B cell (primary cell): ENCODE measurements at regions not wholly inside any gene's neighbourhood (a gene's known extent, or its start where the extent isn't known, plus 50 kb on each side); places are given as distances from the start of the nearest gene placed in this dataset.

Experiments used
- ATAC-seq: fragments of 200-7000 bp; cut with Tn5 transposase; one replicate; pipeline ENCODE4 v1.10.0; 2021; ENCODE audit warnings: low read depth, mild to moderate bottlenecking, moderate number of reproducible peaks, moderate library complexity
- CTCF ChIA-PET: fragments of 350-600 bp; sonication (Branson Sonifier 250); formaldehyde crosslinking; loops from one replicate; lab custom pipeline; 2021; ENCODE audit warnings: antibody characterized with exemption, inconsistent platforms; lab: Charles Lee
- POLR2A ChIA-PET: fragments of 350-600 bp; sonication (Branson Sonifier 250); formaldehyde crosslinking; loops from one replicate; lab custom pipeline; 2021; ENCODE audit warnings: antibody characterized with exemption; lab: Charles Lee
- DNase-seq: peaks from one replicate; pipeline ENCODE4 v3.0.0; 2013
- H2AFZ ChIP-seq: 2 replicates; pipeline ENCODE4 v1.6.1; 2012; ENCODE audit warnings: mild to moderate bottlenecking, low read depth, low read length; ENCODE audit not compliant: insufficient read depth, poor library complexity, severe bottlenecking
- H3K27ac ChIP-seq, 2 donors: 1 replicate in 1 of 2; 2 replicates in 1 of 2; pipeline ENCODE4 v1.5.1; 2012 to 2013; ENCODE audit warnings: low read length in 2 of 2, mild to moderate bottlenecking in 2 of 2, moderate library complexity in 1 of 2
- H3K27me3 ChIP-seq, 4 experiments: fragments of 200-600 bp in 1 of 4; sonication (generic) in 1 of 4; replicated peaks in 1 of 4; 1 replicate in 2 of 4; 2 replicates in 2 of 4; pipeline versions ENCODE4 v1.6.1 to v1.7.0; 2013 to 2016; ENCODE audit warnings: low read length in 3 of 4, mild to moderate bottlenecking in 2 of 4, mixed read lengths in 1 of 4, moderate library complexity in 1 of 4; ENCODE audit not compliant: insufficient read depth in 4 of 4, control insufficient read depth in 3 of 4; ENCODE audit errors: control extremely low read depth in 1 of 4
- H3K36me3 ChIP-seq, 2 experiments: replicated peaks in 1 of 2; 1 replicate in 1 of 2; 2 replicates in 1 of 2; pipeline versions ENCODE4 v1.6.1 to v1.7.1; 2013; ENCODE audit warnings: low read length in 1 of 2; ENCODE audit not compliant: insufficient read depth in 2 of 2, control insufficient read depth in 1 of 2; ENCODE audit errors: control extremely low read depth in 1 of 2, extremely low read depth in 1 of 2
- H3K4me1 ChIP-seq, 2 donors: fragments of 200-600 bp in 1 of 2; sonication (generic) in 1 of 2; 1 replicate in 1 of 2; 2 replicates in 1 of 2; pipeline versions ENCODE4 v1.5.1 to v1.6.1; 2013 to 2017; ENCODE audit warnings: low read length in 2 of 2; ENCODE audit not compliant: control insufficient read depth in 2 of 2, insufficient read depth in 2 of 2
- H3K4me2 ChIP-seq: replicated peaks from 2 replicates; pipeline ENCODE3; 2012; ENCODE audit warnings: mild to moderate bottlenecking, low read depth, low read length; ENCODE audit not compliant: poor library complexity, severe bottlenecking
- H3K4me3 ChIP-seq, 5 experiments: fragments of 200-600 bp in 1 of 5; sonication (generic) in 1 of 5; 1 replicate in 3 of 5; 2 replicates in 2 of 5; pipeline versions ENCODE4 v1.5.1 to v1.7.0; 2011 to 2016; ENCODE audit warnings: low read length in 4 of 5, mild to moderate bottlenecking in 4 of 5, low read depth in 2 of 5, control low read depth in 1 of 5, moderate library complexity in 1 of 5; ENCODE audit not compliant: insufficient read depth in 1 of 5; ENCODE audit errors: control extremely low read depth in 1 of 5, extremely low read depth in 1 of 5
- H3K79me2 ChIP-seq: fragments of 200-600 bp; sonication (generic); one replicate; pipeline ENCODE4 v1.6.0; 2016; ENCODE audit warnings: low read length; ENCODE audit not compliant: control insufficient read depth, insufficient read depth
- H3K9ac ChIP-seq: fragments of 200-600 bp; sonication (generic); 2 replicates; pipeline ENCODE4 v1.6.1; 2017; ENCODE audit warnings: mild to moderate bottlenecking, low read length, moderate library complexity
- H3K9me3 ChIP-seq, 3 donors: one replicate each; pipeline versions ENCODE4 v1.6.1 to v1.7.1; 2013; ENCODE audit warnings: low read length in 2 of 3; ENCODE audit not compliant: control insufficient read depth in 2 of 3, insufficient read depth in 1 of 3; ENCODE audit errors: control extremely low read depth in 1 of 3
- H4K20me1 ChIP-seq: 2 replicates; pipeline ENCODE4 v1.6.0; 2012; ENCODE audit warnings: mild to moderate bottlenecking, low read length; ENCODE audit not compliant: insufficient read depth, control insufficient read depth, poor library complexity, severe bottlenecking
- H3K27ac Mint-ChIP-seq: one replicate; pipeline ENCODE4 v1.8.0; 2021; ENCODE audit warnings: mixed read lengths
- H3K27me3 Mint-ChIP-seq: one replicate; pipeline ENCODE4 v1.8.0; 2021; ENCODE audit warnings: mixed read lengths
- H3K4me1 Mint-ChIP-seq: one replicate; pipeline ENCODE4 v1.8.0; 2021; ENCODE audit warnings: mixed read lengths
- H3K4me3 Mint-ChIP-seq: one replicate; pipeline ENCODE4 v1.8.0; 2021; ENCODE audit warnings: mixed read lengths
- H3K9me3 Mint-ChIP-seq: one replicate; pipeline ENCODE4 v1.8.0; 2022; ENCODE audit warnings: mixed read lengths; ENCODE audit not compliant: insufficient read depth
- CTCF ChIP-seq: fragments of 200-600 bp; IDR thresholded peaks from one replicate; pipeline ENCODE4 v1.8.0; 2022; ENCODE audit warnings: antibody characterized with exemption, mild to moderate bottlenecking
- EZH2 ChIP-seq: IDR thresholded peaks from 2 replicates; pipeline ENCODE4 v1.6.1; 2012; ENCODE audit warnings: borderline replicate concordance, low read depth, mild to moderate bottlenecking, moderate library complexity, low read length; ENCODE audit not compliant: insufficient read depth, poor library complexity, severe bottlenecking
- WGBS: methylation state at CpG from one replicate; pipeline ENCODE4 v1.1.5; 2013; ENCODE audit warnings: missing lambda C conversion rate; ENCODE audit not compliant: insufficient coverage; 5-methylcytosine and 5-hydroxymethylcytosine counted together
- intact Hi-C: fragments of 100-400 bp; cut with micrococcal nuclease; formaldehyde crosslinking; loops from one replicate; pipeline ENCODE4 v1.10.0; 2022

GRCh38 chr7:88399696-88400240 is 93.1 kb upstream of the STEAP4 start:
- H3K27ac ChIP-seq: no peak overlapping the region
- H3K4me1 Mint-ChIP-seq: peaks cover 11% of the 10 kb centered on the region
- H4K20me1 ChIP-seq: no peaks in the 10 kb centered on the region
- H3K36me3 ChIP-seq: no peaks in the 10 kb centered on the region
- no peak overlapping the region for H3K4me3 ChIP-seq
- no peaks in the 10 kb centered on the region for H3K9me3 Mint-ChIP-seq
- no peaks in the 10 kb centered on the region for H3K27me3 Mint-ChIP-seq
- H3K9ac ChIP-seq: no peak overlapping the region
- DNase-seq (no peak), ATAC-seq (no peak)
- H3K4me2 ChIP-seq: no peak overlapping the region
- no peaks in the 10 kb centered on the region for H3K4me1 ChIP-seq
- H3K9me3 ChIP-seq: no peaks in the 10 kb centered on the region
- H3K4me3 Mint-ChIP-seq: no peak overlapping the region
- H3K27me3 ChIP-seq: no peaks in the 10 kb centered on the region
- H2AFZ ChIP-seq: no peak overlapping the region
- POLR2A ChIA-PET: no interaction called here
- H3K79me2 ChIP-seq: no peaks in the 10 kb centered on the region
- no peak for TF ChIP-seq CTCF
- TF ChIP-seq EZH2: no peak
- intact Hi-C loops: no loop called here
- 93% methylated on average over 3 of the region's 5 CpGs for WGBS
- CTCF ChIA-PET: interaction anchor here (0.7 kb wide), 1 partner anchor 1022 kb away, joined by 4 read pairs; no protein-coding TSS in a partner anchor
- no peak overlapping the region for H3K27ac Mint-ChIP-seq

DNA sequence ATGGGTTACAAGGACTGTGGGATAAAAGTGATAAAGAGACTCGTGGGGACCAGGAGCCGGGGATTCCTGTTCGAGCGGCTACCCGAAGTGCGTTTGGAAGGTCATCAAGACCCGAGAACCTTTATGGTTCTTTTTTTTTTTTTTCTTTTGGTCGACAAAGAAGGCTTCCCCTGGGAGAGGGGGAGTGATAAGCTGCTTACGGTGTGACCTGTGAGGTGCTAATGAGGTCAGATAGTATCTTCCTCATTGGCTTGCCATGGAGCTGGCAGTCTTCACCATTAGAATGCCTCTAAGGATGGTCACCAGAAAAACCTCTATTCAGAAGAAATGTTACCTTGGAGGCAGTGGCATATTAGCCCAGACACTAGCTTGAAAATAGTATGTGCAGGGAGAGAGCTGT is 92.3 kb upstream of the STEAP4 start:
- no peak for ATAC-seq
- Histone ChIP-seq H3K27ac (no peak overlapping the region), H4K20me1 (no peaks in the 10 kb centered on the region), H3K4me3 (no peak overlapping the region), H3K79me2 (no peaks in the 10 kb centered on the region), H2AFZ (no peak overlapping the region), H3K9ac (no peak overlapping the region), H3K9me3 (no peaks in the 10 kb centered on the region), H3K4me2 (no peak overlapping the region), H3K27me3 (no peaks in the 10 kb centered on the region), H3K4me1 (no peaks in the 10 kb centered on the region), H3K36me3 (no peaks in the 10 kb centered on the region)
- CTCF ChIA-PET: no interaction called here
- DNase-seq: no peak
- TF ChIP-seq CTCF (no peak), EZH2 (no peak)
- H3K9me3 Mint-ChIP-seq: no peaks in the 10 kb centered on the region
- no peak overlapping the region for H3K27ac Mint-ChIP-seq
- no peaks in the 10 kb centered on the region for H3K27me3 Mint-ChIP-seq
- no peak overlapping the region for H3K4me3 Mint-ChIP-seq
- intact Hi-C loops: no loop called here
- peaks cover 11% of the 10 kb centered on the region for H3K4me1 Mint-ChIP-seq
- WGBS: 93% methylated on average over 7 of the region's 9 CpGs
- POLR2A ChIA-PET: no interaction called here
